ENCODE measurements at regions not wholly inside any gene's neighbourhood (a gene's known extent, or its start where the extent isn't known, plus 50 kb on each side); places are given as distances from the start of the nearest gene placed in this dataset.

GRCh38 chr4:147182041-147182440 lies 236.4 kb upstream of the TTC29 start:
- TF ChIP-seq CTCF (IDR thresholded peaks at IDR 0.05 in 8 of 11, conservative IDR thresholded peaks at IDR 0.05 in 3 of 11) (no peak), POLR2A (IDR thresholded peaks at IDR 0.05) (no peak)
